ENCODE measurements at regions not wholly inside any gene's neighbourhood (a gene's known extent, or its start where the extent isn't known, plus 50 kb on each side); places are given as distances from the start of the nearest gene placed in this dataset.

DNA sequence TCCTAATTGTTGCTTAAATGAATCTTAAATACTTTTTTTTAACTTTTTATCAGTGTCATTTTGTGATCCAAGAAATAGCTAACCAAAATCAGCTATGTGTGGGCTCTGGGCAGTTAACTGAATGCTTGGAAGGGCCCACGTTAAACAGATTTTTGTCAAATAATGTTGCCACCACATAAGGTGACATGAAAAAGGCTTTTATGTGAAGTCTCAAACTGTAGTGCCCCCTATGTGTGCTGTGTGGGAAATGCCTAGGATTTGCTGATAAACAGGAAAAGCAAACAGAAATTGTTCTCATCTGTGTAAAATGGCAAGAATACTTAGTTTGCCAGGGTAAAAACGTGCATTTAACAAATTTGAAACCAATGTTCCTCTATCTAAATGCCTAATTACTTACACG, 242.2 kb downstream of the ZNF516 start:
- DNase-seq = peak; percentile 57

- DNase-seq = no peak
Observed at GRCh38 chr18:76252139-76252538, 242.9 kb downstream of the ZNF516 start.

DNA sequence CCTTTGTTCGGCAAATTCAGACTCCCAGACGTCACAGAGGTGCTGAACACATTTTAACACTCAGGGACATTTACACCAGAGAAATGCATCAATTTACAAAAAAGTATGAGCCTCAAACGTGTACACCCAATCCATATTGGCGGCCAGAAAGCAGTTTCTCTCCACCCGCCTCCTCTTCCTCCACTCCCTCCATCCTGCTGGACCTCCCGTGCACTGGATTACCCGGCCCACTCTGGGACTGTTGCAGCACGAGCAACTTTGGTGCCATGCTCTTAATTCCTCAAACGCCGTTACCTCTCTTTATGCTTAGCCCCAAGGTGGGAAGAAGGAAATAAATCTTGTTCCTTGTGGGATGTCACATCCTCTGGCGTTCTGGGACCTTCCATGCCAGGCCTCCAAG, 243.4 kb downstream of the ZNF516 start:
- DNase-seq = no peak

DNA sequence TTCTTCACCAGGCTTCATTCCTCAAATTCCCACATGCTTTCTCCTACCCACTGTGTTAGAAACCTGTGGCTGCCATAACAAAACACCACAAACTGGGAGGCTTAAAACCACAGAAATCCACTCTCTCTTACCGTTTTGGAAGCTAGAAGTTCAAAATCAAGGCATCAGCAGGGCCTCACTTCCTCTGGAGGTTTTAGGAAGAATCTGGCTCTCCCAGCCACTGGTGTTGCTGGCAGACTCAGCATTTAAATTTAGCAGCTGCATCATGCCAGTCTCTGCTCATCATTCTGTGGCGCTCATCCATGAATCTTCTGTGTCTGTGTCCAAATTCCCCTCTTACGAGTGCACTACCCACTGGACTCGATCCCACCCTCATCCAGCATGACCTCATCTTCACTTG, 248.5 kb downstream of the ZNF516 start:
- DNase-seq = peak; percentile 57

- DNase-seq = no peak
Observed at GRCh38 chr18:76234676-76235060, 260.4 kb downstream of the ZNF516 start.

- DNase-seq = no peak
Observed at GRCh38 chr18:76233876-76234675, 261.0 kb downstream of the ZNF516 start.

- no peak for DNase-seq
Observed at GRCh38 chr18:76233406-76233805, 261.6 kb downstream of the ZNF516 start.

DNA sequence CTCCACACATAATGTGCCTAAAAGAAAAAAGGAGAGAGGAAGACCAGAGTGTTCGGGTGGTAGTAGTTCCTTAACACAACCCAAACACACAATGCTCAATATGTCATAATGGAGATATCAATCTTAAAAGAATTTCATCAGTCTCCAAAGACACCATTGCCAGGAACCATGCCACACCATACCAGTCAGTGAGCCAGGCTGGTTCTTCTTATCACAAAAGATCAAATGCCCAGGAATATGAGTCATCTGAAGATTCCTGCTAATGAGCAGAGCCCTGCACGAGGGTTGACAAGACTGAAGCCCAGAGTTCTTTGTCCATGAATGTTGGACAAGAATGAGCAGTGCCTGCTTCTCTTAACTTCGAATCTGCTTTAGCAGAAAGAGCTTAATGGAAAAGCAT, 262.3 kb downstream of the ZNF516 start:
- DNase-seq = no peak

GRCh38 chr18:76232010-76232409, 263.0 kb downstream of the ZNF516 start:
- DNase-seq = no peak

DNA sequence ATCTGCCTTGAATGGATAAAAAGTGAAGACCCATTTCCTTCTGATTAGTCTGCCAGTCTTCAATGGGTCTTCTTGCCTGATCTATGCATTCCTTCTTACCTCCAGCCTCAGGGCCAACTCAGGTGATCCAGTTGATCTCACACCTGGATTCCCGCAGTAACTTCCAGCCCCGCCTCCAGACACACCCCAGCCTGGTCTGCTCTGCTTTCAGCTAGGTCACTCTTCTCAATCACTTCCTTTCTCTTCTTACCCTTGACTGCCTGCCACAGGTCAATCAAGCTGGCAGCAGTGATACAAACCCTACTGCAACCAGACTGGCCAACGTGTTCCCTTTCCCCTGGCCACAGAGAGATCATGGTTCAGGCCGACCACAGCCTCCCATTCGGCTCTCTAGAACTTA, 263.6 kb downstream of the ZNF516 start:
- no peak for DNase-seq

GRCh38 chr18:76230791-76231190, 264.3 kb downstream of the ZNF516 start:
- no peak for DNase-seq

GRCh38 chr18:76228716-76229115, 266.3 kb downstream of the ZNF516 start:
- no peak for DNase-seq

DNA sequence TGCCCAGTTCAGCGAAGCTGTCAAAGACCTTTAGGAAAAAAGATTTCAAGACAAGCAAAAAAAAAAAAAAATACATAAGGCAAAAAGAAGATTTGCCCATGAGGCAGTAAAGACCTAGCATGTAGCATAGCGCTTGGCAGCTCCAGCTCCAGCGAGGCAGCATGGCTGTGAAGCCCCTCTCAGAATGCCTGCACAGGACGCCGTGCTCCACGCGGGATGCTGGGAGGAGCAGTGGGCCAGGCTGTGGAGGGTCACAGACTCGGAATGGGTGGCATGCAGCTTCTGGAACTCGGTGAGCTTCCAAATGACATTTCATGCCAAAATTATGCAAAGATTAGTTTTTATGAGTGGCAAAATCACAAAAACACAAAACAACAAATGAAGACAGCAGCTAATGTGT, 267.3 kb downstream of the ZNF516 start:
- DNase-seq = no peak

- DNase-seq = no peak
Observed at GRCh38 chr18:76223403-76223802, 271.6 kb downstream of the ZNF516 start.

- DNase-seq = no peak
Observed at GRCh38 chr18:76219023-76219422, 276.0 kb downstream of the ZNF516 start.

DNA sequence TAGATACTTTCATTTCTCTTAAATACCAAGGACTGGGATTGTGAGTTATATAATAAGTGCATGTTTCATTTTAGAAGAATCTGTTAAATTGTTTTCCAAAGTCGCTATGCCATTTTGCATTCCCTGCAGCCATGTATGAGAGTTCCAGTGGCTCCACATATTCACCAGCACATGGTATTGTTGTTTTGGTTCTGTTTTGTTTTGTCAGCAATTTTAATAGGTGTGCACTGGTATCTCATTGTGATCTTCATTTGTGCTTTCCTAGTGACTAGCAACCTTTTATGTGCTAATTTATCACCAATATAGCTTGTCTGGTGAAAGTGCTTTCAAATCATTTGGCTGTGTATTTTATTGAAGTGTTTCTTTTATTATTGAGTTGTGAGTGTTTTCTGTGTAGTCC, 278.9 kb downstream of the ZNF516 start:
- no peak for DNase-seq

DNA sequence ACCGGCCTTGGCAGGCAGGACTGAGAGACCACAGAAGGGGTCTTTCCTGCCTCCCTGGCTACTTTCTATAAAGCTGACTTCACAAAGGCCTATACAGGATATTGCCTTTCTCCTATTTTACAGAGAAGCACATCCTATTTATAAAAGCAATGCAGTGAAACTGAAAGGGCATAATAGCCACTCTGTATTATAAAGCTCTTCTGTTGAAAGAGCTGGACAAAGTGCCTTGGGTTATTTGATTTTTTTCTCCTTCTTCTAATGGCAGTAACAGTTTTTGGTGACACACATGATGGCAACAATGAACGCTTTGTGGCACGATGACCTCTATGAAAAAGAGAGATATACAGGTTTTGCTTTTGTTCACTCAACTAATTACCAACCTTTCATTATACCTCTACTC, 281.1 kb downstream of the ZNF516 start:
- DNase-seq = peak; percentile 49

DNA sequence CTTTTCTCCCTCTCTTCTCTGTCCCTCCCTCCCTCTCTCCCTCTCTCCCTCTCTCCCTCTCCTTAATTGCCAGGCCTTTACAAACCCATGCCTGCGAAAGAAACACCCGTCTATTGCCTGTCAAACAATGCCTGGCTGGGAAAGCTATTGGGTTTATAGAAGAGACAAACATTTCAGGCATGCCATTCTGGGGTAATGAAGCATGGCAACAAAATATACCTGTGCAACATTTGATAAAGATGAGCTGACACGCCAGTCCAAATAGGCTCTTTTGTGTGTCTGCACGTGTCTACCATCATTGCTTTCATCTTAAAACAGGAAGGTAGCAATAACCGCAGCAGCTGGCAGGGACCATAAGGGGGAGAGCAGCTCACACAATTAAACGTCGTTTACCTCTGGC, 282.1 kb downstream of the ZNF516 start:
- peak; percentile 98 for DNase-seq

DNA sequence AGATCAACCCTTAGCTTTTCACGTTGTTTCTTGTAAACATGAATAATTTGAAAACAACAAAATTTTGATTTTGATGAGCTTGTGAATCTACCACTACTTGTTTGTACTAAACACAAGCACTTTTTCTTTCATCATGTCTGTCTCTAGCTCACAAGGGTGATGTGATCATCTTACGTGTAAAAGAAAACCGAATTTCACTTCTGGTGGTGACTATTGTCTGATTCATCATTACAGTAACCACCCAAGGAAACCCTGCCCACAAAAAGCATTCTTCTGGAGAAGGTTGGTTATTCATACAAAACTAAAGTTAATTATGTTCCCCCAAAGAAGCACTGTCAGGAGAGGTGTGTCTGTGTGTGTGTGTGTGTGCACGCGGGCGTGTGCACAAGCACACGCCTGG, 285.4 kb downstream of the ZNF516 start:
- no peak for DNase-seq

- no peak for DNase-seq
Observed at GRCh38 chr18:76208678-76209306, 286.2 kb downstream of the ZNF516 start.

DNA sequence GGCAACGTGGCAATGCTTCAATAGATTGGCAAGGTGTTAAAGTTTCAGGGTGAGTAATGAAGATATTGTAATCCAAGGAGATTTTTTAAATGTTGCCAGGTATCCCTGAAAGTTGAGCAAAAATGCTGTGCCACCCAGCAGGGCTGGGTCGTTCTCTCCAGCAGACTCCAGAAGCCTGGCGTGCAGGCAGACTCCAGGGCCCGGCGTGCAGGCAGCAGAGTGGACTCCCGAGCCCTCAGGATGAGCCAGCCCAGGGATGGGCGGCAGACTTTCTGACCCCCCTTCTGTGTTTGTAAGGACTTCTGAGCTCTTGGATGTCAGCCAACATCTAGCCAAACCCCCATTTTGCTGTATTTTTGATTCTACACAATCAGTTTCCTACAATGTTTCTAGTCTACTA, 289.1 kb downstream of the ZNF516 start:
- DNase-seq = peak; percentile 68

GRCh38 chr18:76203552-76203951, 291.5 kb downstream of the ZNF516 start:
- DNase-seq = no peak

DNA sequence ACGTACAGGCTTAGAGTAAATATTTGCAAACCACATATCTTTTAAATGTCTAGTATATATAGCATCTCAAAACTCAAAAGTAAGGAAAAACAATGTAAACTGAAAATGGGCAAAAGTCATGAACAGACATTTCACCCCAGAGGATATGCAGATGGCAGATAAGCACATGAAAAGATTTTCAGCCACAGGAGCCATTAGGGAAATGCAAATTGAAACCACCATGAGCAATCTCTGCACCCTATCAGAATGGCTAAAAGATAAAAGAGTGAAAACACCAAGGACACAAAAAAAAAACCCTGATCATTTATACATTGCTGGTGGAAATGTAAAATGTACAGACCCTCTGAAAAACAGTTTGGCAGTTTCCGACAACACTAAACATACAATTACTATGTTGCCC, 292.7 kb downstream of the ZNF516 start:
- no peak for DNase-seq

DNA sequence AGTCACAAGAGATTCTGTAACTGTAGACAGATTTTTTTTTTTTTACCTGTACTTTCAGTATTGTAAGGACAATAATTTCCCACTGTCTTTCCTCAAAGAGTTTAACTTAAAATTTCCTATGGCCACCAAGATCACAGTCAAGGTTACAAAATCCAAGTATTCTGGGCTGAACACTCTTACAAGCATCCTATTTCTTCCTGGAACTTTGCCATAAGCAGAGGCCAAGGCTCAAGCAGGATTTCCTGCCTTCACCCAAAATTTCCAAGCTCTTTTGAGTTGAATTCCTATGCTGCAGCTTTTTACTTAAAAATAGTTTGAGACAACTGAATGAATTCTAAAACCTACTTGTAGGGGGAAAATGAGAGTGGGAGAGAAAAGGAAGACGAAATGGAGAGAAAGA, 299.4 kb downstream of the ZNF516 start:
- DNase-seq = no peak

DNA sequence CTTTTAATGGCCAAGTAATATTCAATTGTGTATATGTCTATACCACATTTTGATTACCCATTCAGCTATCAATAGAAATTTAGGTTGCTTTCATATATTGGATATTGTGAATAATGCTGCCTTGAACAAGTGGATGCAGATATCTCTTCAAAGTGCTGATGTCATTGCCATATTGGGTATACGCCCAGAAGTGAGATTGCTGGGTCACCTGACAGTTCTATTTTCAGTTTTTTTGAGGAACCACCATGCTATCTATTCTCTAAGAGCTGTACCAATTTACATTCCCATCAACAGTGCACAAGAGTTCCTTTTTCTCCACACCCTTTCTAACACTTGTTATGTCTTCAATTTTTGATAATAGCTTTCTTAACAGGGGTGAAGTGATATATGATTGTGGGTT, 306.9 kb downstream of the ZNF516 start:
- DNase-seq = no peak

Measured in NCI-H345 (cell line).